GM10266 (cell line): ENCODE measurements at regions not wholly inside any gene's neighbourhood (a gene's known extent, or its start where the extent isn't known, plus 50 kb on each side); places are given as distances from the start of the nearest gene placed in this dataset.
"Not testable (repeated sequence)": the region's sequence is repeated elsewhere in the genome, so short reads cannot be mapped to it uniquely, and the experiment has no call there.

Experiments used
- DNase-seq: peaks from one replicate; pipeline ENCODE4 v3.0.0; 2012; ENCODE audit errors: extremely low spot score
- TF ChIP-seq, protein P1 (sequence below): IDR thresholded peaks from 2 replicates; pipeline ENCODE4 v1.5.1; 2012; ENCODE audit warnings: mild to moderate bottlenecking, low read depth; ENCODE audit not compliant: control insufficient read depth, insufficient read depth; ENCODE audit errors: missing control alignments

DNA sequence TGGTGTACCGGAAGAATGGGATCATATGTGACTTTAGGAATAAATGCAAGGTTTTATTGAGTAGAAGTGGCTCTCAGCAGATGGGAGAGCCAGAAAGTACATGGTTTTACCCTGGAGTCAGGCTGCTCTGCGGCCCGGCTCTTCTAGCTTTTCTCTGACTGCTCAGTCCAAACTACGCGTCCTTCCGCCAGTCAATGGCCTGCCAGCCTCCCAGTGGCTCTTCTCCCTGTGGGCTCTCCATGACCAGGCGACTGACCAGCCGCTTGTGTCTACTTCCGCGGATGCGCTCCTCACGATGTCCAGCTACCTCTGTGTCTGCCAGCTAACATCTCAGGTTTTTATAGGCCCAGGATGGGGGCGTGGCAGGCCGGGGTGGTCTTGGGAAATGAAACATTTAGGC, 220.4 kb downstream of the VAPA start:
- TF ChIP-seq, protein P1, sequence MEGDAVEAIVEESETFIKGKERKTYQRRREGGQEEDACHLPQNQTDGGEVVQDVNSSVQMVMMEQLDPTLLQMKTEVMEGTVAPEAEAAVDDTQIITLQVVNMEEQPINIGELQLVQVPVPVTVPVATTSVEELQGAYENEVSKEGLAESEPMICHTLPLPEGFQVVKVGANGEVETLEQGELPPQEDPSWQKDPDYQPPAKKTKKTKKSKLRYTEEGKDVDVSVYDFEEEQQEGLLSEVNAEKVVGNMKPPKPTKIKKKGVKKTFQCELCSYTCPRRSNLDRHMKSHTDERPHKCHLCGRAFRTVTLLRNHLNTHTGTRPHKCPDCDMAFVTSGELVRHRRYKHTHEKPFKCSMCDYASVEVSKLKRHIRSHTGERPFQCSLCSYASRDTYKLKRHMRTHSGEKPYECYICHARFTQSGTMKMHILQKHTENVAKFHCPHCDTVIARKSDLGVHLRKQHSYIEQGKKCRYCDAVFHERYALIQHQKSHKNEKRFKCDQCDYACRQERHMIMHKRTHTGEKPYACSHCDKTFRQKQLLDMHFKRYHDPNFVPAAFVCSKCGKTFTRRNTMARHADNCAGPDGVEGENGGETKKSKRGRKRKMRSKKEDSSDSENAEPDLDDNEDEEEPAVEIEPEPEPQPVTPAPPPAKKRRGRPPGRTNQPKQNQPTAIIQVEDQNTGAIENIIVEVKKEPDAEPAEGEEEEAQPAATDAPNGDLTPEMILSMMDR: no peak
- no peak for DNase-seq

DNA sequence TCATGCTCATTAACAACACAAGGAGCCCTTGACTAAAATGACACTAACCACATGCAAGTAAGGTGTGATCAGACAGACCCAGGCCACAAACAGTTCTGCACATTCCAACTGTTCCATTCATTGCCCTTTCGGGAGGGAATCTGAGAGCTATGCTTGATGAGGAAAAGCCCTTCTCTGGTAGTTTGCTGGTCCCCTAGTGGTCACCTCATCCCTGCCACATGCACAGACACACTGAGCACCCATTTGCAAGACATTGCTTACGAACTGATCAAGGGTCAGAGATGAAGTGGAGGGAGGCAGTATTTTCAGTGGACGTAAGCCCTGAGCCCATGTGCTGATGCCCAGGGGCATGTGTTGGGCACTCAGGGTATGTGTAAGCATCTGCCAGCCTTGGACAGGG, 220.9 kb downstream of the VAPA start:
- DNase-seq: not testable (repeated sequence)

DNA sequence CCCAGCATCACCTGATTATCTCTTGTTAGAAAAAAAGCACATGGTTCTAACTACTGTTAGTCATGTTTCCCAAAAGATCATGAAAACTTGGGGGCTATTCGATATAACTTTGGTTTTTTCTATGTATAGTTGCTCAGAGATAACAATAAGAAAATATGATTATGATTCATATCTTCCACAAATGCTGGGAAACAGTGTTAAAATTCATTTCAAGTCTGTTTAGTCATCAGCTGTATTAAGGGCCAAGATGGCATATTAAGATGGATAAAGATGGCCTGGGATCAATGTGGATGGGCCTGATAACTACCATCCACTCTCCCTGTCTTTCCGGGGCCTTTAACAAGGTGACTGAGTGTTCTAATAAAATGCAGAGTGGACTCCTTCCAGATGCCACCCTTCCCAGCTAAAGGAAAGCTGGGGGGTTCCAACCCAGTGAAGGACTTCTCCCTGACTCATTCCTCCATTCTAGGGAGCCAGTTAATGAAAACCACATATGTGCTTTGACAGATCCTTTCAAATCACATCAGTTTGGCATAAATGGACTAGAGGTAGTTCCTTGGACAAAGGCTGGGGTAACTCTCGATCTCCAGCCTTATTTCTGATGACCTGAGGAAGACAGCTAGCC, 221.6 kb downstream of the VAPA start:
- DNase-seq: no peak
- TF ChIP-seq, protein P1: no peak

DNA sequence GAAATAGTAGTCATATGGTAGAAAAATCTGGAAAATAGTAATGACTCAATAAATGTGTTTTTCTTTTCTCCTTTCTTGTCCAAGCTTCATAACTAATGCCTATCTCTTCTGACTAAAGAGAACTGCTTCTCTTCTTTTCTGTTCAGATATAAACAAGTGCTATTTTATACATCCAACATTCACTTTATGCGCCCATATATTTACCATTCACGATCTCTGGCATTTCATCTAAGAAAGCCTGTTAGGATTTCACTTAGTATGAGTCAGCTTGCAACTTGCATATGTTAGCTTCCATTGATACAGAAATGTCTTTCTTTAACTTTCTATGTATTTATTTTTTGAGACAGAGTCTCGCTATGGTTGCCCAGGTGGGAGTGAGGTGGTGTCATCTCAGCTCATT, 224.9 kb downstream of the VAPA start:
- TF ChIP-seq, protein P1: no peak
- no peak for DNase-seq

DNA sequence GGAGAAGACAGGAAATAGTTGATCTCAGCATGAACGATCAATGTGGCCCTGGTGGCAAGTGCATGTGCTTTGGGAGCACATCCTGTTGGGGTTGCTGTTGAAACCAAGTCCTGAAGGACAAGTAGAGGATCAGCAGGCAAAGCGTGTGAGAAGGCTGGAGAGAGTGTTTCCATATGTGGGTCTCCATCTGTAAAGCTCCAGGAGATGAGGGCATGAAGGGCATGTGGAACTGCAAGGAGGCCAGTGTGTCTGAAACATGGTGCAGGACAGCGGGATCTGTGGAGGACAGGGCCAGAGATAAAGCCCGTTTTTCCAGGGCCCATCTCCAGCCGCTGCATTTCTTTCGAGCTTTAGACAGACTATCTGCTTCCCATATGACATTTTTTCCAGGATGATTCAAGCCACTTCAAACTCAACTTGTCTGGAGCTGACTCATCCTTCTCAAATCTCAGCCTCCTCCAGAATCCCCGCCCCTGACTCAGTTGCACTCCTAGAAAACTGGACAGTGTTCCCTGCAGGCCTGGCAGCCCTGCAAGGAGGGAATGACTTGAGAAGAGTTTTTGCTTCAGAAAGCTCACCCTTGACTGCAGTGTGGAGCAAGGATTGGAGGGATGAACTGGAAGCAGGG, 226.1 kb downstream of the VAPA start:
- no peak for DNase-seq
- TF ChIP-seq, protein P1: no peak

DNA sequence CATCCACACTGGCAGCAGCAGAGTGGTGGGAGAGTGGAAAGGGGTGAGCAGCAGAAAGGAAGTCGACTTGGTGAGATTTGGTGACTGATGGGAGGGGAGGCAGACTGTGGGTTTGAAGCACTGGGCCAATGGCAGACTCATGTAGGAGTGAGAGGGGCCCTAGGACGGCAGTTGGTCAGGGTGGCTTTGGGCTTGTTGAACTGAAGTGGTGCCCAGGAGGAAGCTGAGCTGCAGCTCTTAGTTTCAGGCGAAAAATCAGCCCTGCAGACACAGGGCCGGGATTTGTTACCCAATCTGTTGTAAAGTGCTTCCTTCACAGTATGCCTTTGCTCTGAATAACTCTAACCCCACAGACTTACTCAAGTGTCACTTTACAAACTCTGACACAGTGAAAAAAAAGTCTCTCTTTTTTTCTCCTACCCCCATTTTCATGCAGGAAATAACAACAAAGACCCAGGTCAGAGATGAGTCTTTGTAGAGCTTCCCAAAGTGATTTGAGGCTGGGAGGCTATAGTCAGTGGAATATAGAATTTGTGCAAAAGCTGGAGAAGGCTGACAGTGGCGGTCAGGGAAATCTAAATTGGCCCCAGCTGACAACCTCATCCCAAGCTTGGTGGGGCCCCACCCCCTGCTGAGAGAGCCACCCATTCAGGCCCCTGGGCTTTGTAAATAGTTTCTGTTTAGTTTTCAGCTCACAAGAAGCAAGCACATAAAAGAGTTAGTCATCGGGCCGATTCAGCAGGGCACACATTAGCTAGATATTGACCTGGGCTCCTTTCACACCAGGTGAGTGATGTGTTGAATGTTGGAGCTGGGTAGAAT, 226.9 kb downstream of the VAPA start:
- TF ChIP-seq, protein P1: no peak
- no peak for DNase-seq

DNA sequence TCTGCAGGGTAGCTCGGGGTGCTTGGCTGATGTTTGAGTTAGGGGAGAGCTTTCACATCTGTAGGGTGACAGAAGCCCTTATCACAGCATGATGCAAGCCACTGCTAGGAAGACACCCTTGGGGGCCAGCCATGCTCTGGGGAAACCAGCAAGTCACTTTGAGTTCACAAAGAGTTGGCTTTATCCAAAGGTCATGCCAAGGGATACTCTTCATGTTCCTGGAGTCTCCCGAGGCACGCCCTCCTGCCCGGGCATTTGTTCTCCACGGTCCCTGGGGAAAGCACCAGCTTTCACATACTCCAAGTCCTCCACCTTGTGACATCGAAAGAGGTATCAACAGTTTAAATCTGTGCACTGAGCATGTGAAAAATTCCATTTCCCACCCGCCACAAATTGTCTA, 227.7 kb downstream of the VAPA start:
- TF ChIP-seq, protein P1: no peak
- DNase-seq: no peak
